Bronchial epithelial cell (primary cell): ENCODE measurements at regions not wholly inside any gene's neighbourhood (a gene's known extent, or its start where the extent isn't known, plus 50 kb on each side); places are given as distances from the start of the nearest gene placed in this dataset.

Experiments
- DNase-seq: peaks from one replicate; pipeline ENCODE4 v3.0.0-alpha.2; 2010; ENCODE audit warnings: low read depth
- FAIRE-seq: peaks from 2 replicates; lab custom pipeline; 2011; peaks lifted over from hg19 to GRCh38; lab: Jason Lieb, UNC
- H3K27me3 ChIP-seq: 2 replicates; pipeline ENCODE4 v1.5.1; 2011; ENCODE audit warnings: low read length; ENCODE audit not compliant: control insufficient read depth, insufficient read depth
- H3K36me3 ChIP-seq: 2 replicates; pipeline ENCODE4 v1.5.1; 2011; ENCODE audit warnings: low read length; ENCODE audit not compliant: control insufficient read depth, insufficient read depth
- H3K4me3 ChIP-seq: 2 replicates; pipeline ENCODE4 v1.5.1; 2011; ENCODE audit warnings: mild to moderate bottlenecking, low read depth, low read length, control low read depth
- CTCF ChIP-seq: IDR thresholded peaks from 2 replicates; pipeline ENCODE4 v1.5.1; 2011; ENCODE audit warnings: mild to moderate bottlenecking, moderate library complexity, low read length, control low read depth, inconsistent platforms; ENCODE audit not compliant: insufficient read depth, severe bottlenecking

GRCh38 chr14:59075506-59075905, 113.0 kb upstream of the DAAM1 start:
- no peaks in the 10 kb centered on the region for H3K27me3 ChIP-seq
- FAIRE-seq = no peak
- TF ChIP-seq CTCF = no peak

GRCh38 chr14:59081720-59082119, 106.7 kb upstream of the DAAM1 start:
- no peaks in the 10 kb centered on the region for H3K27me3 ChIP-seq
- no peak for FAIRE-seq

More at GRCh38 chr14:59075506-59075905, 113.0 kb upstream of the DAAM1 start:
- no peak for DNase-seq
- H3K36me3 ChIP-seq = no peaks in the 10 kb centered on the region
- H3K4me3 ChIP-seq = no peak overlapping the region

GRCh38 chr14:59085207-59085739, 103.2 kb upstream of the DAAM1 start:
- no peak overlapping the region for H3K4me3 ChIP-seq
- H3K27me3 ChIP-seq = no peaks in the 10 kb centered on the region
- FAIRE-seq (no peak), DNase-seq (no peak)
- no peaks in the 10 kb centered on the region for H3K36me3 ChIP-seq
- no peak for TF ChIP-seq CTCF

More at GRCh38 chr14:59081720-59082119, 106.7 kb upstream of the DAAM1 start:
- no peak for DNase-seq
- H3K4me3 ChIP-seq = no peak overlapping the region
- H3K36me3 ChIP-seq = no peaks in the 10 kb centered on the region
- TF ChIP-seq CTCF = no peak

GRCh38 chr14:59086241-59086882, 102.1 kb upstream of the DAAM1 start:
- FAIRE-seq (no peak), DNase-seq (no peak)
- no peaks in the 10 kb centered on the region for H3K36me3 ChIP-seq
- no peak for TF ChIP-seq CTCF
- no peak overlapping the region for H3K4me3 ChIP-seq
- no peaks in the 10 kb centered on the region for H3K27me3 ChIP-seq

GRCh38 chr14:59087240-59087639, 101.2 kb upstream of the DAAM1 start:
- no peaks in the 10 kb centered on the region for H3K27me3 ChIP-seq
- H3K36me3 ChIP-seq = no peaks in the 10 kb centered on the region
- no peak for DNase-seq
- FAIRE-seq = no peak
- no peak overlapping the region for H3K4me3 ChIP-seq
- no peak for TF ChIP-seq CTCF
